ENCODE measurements at regions not wholly inside any gene's neighbourhood (a gene's known extent, or its start where the extent isn't known, plus 50 kb on each side); places are given as distances from the start of the nearest gene placed in this dataset.
"Not testable (repeated sequence)": the region's sequence is repeated elsewhere in the genome, so short reads cannot be mapped to it uniquely, and the experiment has no call there.

DNA sequence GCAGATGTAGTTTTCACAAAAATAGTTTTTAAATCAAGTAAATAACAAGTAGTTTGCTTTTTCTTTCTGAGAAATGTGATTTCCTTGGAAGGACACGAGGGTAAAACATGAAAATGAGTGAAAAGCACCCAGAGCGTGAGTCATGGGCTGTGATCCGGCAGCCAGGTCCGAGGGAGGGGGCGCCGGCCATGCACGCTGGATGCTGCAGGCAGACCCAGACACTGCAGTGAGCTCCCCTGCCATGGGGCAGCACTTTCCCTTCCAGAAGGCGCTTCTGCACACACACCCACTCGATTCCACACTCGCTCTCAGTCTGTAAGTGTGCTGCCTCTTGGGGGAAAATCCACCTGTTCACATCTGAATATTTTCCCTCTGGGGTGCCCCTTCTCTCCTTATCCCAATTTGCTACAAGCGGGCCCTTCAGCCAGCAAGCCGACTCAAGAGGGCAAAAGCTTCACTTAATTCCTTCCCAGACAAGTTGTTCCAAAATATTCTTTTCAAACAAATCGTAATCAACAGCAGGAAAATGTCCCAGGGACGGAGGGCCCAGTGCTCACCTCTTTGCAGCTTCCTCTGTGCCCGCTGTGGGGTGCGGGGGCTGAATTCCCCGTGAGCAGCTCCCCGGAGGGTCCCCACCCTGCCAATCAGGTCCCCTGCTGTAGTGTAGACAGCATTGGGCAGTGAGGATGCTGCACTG, 87.0 kb upstream of the ID2 start:
- DNase-seq = no peak

GRCh38 chr2:8595428-8595805, 86.4 kb upstream of the ID2 start:
- DNase-seq = no peak

GRCh38 chr2:8595811-8596600, 85.8 kb upstream of the ID2 start:
- no peak for DNase-seq

GRCh38 chr2:8597094-8597493, 84.8 kb upstream of the ID2 start:
- DNase-seq = no peak

GRCh38 chr2:8597559-8598225, 84.2 kb upstream of the ID2 start:
- no peak for DNase-seq

GRCh38 chr2:8598295-8599165, 83.3 kb upstream of the ID2 start:
- no peak for DNase-seq

GRCh38 chr2:8599421-8600242, 82.2 kb upstream of the ID2 start:
- DNase-seq = no peak

- DNase-seq = no peak
Measured at GRCh38 chr2:8600456-8600855, 81.4 kb upstream of the ID2 start.

DNA sequence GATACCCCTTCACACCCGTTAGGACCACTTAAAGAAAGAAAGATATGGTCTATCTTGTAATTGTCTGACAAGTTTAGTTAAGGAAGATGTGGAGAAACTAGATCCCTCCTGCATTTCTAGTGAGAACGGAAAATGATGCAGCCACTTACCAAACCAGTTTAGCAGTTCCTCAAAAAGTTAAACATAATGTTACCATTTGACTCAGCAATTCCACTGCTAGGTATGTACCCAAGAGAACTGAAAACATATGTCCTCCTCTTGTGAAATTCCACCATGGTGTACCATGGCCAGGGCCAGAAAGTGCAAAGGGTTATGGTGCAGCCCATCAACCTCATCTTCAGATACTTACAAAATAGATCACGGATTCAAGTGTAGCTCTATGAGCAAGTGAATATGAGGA, 79.0 kb upstream of the ID2 start:
- DNase-seq = no peak

DNA sequence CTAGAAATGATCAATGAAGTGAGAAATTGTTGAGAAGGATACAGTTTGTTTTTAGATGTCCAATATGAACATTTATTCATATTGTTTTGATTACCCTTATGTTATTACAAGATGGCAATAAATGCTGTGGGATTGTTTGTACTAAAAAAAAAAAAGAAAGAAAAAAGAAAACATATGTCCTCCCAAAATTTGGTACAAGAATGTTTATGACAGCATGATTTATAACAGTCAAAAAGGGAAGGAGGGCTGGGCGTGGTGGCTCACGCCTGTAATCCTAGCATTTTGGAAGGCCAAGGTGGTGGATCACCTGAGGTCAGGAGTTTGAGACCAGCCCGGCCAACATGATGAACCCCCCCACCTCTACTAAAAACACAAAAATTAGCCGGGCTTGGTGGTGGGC, 78.5 kb upstream of the ID2 start:
- not testable (repeated sequence) for DNase-seq

- DNase-seq = no peak
Measured at GRCh38 chr2:8604262-8604661, 77.6 kb upstream of the ID2 start.

DNA sequence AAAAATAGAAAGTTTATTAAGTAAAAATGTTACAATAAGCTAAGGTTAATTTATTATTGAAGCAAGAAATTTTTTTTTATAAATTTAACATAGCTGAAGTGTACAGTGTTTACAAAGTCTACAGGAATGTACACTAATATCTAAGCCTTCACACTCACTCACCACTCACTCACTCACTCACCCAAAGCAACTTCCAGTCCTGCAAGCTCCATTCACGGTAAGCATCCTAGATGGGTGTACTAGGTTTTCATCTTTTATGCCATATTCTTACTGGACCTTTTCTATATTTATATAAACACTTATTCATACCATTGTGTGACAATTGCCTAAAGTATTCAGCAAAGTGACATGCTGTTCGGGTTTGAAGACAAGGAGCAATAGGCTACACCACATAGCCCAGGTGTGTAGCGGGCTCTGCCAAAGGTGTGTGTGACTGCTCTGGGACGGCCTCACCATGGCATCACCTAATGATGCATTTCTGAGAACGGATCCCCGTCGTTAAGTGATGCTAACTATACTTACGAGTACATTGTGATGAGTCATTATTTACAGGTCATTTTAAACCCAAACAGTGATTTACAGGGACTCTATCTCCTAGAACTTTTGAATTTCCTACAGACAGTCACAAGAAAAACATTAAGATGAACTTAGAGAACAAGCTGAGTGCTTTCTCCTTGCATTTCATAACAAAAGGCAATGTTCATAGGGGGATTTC, 76.3 kb upstream of the ID2 start:
- DNase-seq = no peak

- DNase-seq = no peak
Measured at GRCh38 chr2:8606226-8606625, 75.6 kb upstream of the ID2 start.

DNA sequence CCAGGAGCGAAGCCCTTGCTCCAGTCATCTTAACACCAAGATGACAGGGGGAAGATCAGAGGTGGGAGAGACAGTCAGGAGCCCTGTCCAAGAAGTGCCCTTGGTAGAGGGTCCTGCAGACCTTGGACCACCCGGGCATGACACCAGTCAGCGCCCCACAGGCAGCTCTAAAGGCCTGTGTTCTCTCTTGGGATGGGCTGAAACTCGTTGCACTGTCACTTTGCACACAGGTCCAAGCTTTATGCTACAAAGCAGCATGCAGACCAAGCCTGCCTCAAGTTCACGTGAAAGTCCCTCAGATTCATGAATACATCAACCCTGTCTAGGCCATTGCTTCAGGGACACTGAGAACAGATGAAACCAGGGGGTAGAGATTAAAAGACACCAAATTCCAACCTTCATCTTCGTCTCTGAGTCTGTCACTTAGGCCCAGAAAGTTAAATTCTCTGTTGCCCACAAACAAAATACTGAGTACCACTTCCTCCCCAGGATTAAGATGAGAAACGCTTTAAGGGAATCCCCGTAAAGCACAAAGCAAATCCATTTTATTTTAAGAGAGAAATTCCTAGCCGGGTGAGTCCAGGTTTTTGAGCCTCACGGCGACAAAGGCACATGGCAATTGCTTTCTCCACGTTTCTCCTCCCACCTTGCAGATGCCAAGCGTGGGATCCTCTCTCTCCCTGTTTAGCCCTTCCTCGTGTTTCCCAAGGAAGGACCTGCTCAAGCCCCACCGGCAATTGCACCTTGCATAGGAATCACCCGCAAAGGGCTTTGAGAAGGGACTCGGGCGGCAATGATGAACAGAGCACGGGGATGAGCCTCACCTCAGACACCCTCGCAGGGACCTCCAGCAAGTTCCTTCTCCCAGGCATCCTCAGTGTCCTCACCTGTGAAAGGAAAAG, 75.0 kb upstream of the ID2 start:
- DNase-seq = no peak

DNA sequence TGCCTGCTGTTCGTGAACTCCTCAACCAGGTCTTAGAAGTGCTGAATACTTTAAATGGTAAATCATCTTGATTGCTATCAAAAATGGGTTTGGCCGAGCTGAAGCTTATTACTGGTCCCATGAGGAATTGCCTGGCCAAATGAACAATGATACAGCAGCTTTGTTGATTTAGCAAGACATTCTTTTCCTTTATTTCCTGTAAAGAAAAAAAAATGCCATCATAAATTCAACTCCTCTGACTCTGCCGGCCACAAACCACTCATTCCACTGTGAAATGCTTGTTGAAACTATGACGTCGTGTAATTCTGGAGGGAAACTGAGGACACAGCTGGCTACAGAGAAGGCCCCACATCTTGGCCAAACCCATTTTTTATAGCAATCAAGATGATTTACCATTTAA, 74.2 kb upstream of the ID2 start:
- DNase-seq = no peak

DNA sequence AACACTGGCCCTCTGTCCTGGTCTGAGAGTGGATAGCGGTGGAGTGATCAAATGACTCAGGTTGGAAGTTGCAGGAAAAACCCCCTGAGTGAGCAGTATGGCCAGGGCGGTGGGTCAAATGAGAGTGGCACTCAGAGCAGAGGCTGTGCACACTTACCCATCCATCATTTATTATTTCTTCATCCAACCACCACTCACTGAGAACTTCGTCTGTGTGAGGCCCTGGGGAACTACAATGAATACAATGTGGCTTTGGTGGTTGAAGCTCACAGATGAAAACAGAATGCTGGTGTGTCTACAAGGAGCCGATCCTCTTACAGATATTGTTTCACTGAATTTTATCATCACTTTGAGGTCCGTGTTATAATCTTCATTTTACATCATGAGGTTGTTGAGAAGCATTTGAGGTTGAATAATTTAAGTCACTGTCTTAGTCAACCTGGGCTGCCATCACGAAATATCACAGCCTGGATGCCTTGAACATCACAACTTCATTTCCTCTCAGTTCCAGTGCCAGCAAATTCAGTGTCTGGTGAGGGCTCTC, 73.4 kb upstream of the ID2 start:
- DNase-seq = peak; percentile 49

GRCh38 chr2:8609357-8609811, 72.5 kb upstream of the ID2 start:
- no peak for DNase-seq

DNA sequence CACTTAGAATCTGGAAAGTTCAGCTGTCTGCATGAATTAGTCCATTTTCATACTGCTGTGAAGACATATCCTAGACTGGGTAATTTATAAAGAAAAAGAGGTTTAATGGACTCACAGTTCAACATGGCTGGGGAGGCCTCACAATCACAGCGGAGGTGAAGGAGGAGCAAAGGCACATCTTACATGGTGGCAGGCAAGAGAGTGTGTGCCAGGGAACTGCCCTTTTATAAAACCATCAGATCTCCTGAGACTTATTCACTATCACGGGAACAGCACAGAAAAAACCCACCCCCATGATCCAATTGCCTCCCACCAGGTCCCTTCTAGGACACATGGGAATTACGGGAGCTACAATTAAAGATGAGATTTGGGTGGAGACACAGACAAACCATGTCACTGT, 71.1 kb upstream of the ID2 start:
- DNase-seq = not testable (repeated sequence)

DNA sequence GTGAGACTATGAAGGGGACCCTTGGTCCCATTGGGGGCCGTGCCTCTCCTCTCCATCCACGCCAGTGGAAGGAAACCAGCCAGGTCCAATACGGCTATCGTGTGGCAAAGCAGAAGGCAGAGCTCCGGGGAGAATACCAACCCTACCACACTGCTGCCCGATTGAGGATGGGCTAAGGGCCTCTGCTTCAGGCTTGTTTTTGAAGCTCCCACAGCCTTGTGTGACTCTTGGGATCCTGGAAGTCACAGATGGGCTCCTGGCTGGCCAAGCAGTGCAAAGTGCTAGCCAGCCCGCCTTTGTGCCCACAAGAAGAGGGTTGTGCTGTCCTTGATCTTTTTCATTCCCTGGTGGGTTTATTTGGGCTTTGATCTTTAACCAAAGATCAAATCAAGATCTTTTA, 70.6 kb upstream of the ID2 start:
- no peak for DNase-seq

- DNase-seq = no peak
Measured at GRCh38 chr2:8611700-8612099, 70.2 kb upstream of the ID2 start.
